Caco-2 (cell line): ENCODE measurements at regions not wholly inside any gene's neighbourhood (a gene's known extent, or its start where the extent isn't known, plus 50 kb on each side); places are given as distances from the start of the nearest gene placed in this dataset.

Experiments
- BruUV-seq: library from RNA; stranded (reverse); fragments of 400-500 nt; replicated peaks from 2 replicates; lab custom pipeline; 2021; lab: Mats Ljungman, UMichigan
- CTCF ChIA-PET: fragments of 300-600 bp; sonication (Branson Sonifier 250); formaldehyde crosslinking; loops from one replicate; lab custom pipeline; 2022; ENCODE audit warnings: antibody characterized with exemption; lab: Charles Lee
- POLR2A ChIA-PET: fragments of 300-600 bp; sonication (Branson Sonifier 250); formaldehyde crosslinking; loops from one replicate; lab custom pipeline; 2022; ENCODE audit warnings: antibody characterized with exemption; lab: Charles Lee
- DNase-seq, 2 experiments: peaks; one replicate each; pipeline versions ENCODE4 v3.0.0 to v3.0.0-alpha.2; 2020 to 2022
- H3K27me3 ChIP-seq: replicated peaks from 2 replicates; pipeline ENCODE4 v1.6.0; 2011; ENCODE audit warnings: low read length; ENCODE audit not compliant: control insufficient read depth, insufficient read depth
- H3K36me3 ChIP-seq: 2 replicates; pipeline ENCODE4 v1.5.1; 2011; ENCODE audit warnings: low read length; ENCODE audit not compliant: control insufficient read depth, insufficient read depth
- H3K4me1 ChIP-seq: fragments of 250-450 bp; sonication (Bioruptor Pico); 2 replicates; pipeline ENCODE4 v1.5.1; 2020; ENCODE audit warnings: mild to moderate bottlenecking
- H3K4me3 ChIP-seq: 2 replicates; pipeline ENCODE4 v1.5.1; 2011; ENCODE audit warnings: low read depth, mild to moderate bottlenecking, control low read depth, low read length
- H3K9me3 ChIP-seq: fragments of 250-450 bp; sonication (Bioruptor Pico); 2 replicates; pipeline ENCODE4 v1.5.1; 2020; ENCODE audit warnings: mild to moderate bottlenecking, moderate library complexity
- H3K27ac Mint-ChIP-seq: one replicate; pipeline ENCODE4 v1.8.0; 2022; ENCODE audit warnings: mixed read lengths; ENCODE audit not compliant: unreplicated experiment
- H3K27me3 Mint-ChIP-seq: one replicate; pipeline ENCODE4 v1.8.0; 2022; ENCODE audit warnings: mixed read lengths; ENCODE audit not compliant: insufficient read depth, unreplicated experiment
- H3K36me3 Mint-ChIP-seq: one replicate; pipeline ENCODE4 v1.8.0; 2022; ENCODE audit warnings: mild to moderate bottlenecking, mixed read lengths; ENCODE audit not compliant: insufficient read depth, unreplicated experiment
- H3K4me1 Mint-ChIP-seq: one replicate; pipeline ENCODE4 v1.8.0; 2022; ENCODE audit warnings: low read depth, mixed read lengths; ENCODE audit not compliant: unreplicated experiment
- H3K4me3 Mint-ChIP-seq: one replicate; pipeline ENCODE4 v1.8.0; 2022; ENCODE audit warnings: mild to moderate bottlenecking, moderate library complexity, mixed read lengths; ENCODE audit not compliant: unreplicated experiment
- H3K9me3 Mint-ChIP-seq: one replicate; pipeline ENCODE4 v1.8.0; 2022; ENCODE audit warnings: mixed read lengths; ENCODE audit not compliant: unreplicated experiment
- intact Hi-C: fragments of 100-400 bp; cut with micrococcal nuclease; formaldehyde crosslinking; loops from one replicate; pipeline ENCODE4 v1.10.0; 2022; ENCODE audit not compliant: unreplicated experiment
- TF ChIP-seq, protein P1 (sequence below), 2 experiments: fragments of 200-600 bp in 1 of 2; IDR thresholded peaks; 1 replicate in 1 of 2; 2 replicates in 1 of 2; pipeline versions ENCODE4 v1.5.1 to v1.8.0; 2011 to 2022; ENCODE audit warnings: antibody characterized with exemption in 1 of 2, control low read depth in 1 of 2, inconsistent platforms in 1 of 2, low read depth in 1 of 2, low read length in 1 of 2, mild to moderate bottlenecking in 1 of 2, moderate library complexity in 1 of 2; ENCODE audit not compliant: insufficient read depth in 1 of 2, severe bottlenecking in 1 of 2, unreplicated experiment in 1 of 2

DNA sequence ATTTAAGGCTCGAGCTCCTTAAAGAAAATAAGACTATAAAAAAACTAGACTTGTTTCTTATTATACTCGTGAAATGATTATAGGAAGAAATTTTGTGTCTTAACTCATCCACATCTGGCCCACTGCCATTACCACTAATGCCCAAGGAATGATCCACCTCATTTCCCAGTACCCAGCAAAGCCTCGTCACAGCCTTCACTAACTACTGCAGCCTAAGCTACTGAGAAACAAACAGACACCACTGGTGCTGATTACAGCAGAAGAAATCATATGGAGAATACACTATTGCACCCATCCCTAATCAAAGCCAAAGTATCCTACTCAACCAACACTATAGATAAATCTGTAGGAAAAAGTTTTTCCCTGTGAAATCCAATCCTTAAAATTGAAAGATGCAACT lies 205.3 kb upstream of the NAV3 start:
- TF ChIP-seq, protein P1, sequence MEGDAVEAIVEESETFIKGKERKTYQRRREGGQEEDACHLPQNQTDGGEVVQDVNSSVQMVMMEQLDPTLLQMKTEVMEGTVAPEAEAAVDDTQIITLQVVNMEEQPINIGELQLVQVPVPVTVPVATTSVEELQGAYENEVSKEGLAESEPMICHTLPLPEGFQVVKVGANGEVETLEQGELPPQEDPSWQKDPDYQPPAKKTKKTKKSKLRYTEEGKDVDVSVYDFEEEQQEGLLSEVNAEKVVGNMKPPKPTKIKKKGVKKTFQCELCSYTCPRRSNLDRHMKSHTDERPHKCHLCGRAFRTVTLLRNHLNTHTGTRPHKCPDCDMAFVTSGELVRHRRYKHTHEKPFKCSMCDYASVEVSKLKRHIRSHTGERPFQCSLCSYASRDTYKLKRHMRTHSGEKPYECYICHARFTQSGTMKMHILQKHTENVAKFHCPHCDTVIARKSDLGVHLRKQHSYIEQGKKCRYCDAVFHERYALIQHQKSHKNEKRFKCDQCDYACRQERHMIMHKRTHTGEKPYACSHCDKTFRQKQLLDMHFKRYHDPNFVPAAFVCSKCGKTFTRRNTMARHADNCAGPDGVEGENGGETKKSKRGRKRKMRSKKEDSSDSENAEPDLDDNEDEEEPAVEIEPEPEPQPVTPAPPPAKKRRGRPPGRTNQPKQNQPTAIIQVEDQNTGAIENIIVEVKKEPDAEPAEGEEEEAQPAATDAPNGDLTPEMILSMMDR (IDR thresholded peaks at IDR 0.05; ENCODE audit: insufficient read depth in 1 of 2, low read depth in 1 of 2, low read length in 1 of 2, severe bottlenecking in 1 of 2, unreplicated experiment in 1 of 2): no peak
- no peaks in the 10 kb centered on the region for H3K27me3 ChIP-seq
- H3K4me1 ChIP-seq: no peaks in the 10 kb centered on the region
- POLR2A ChIA-PET: no interaction called here
- DNase-seq: no peak
- no peak overlapping the region for H3K27ac Mint-ChIP-seq
- H3K27me3 Mint-ChIP-seq: no peaks in the 10 kb centered on the region
- H3K36me3 Mint-ChIP-seq: no peaks in the 10 kb centered on the region
- no TSS peak for BruUV-seq
- H3K36me3 ChIP-seq: no peaks in the 10 kb centered on the region
- no peak overlapping the region for H3K4me3 Mint-ChIP-seq
- H3K9me3 Mint-ChIP-seq: no peaks in the 10 kb centered on the region
- no peaks in the 10 kb centered on the region for H3K9me3 ChIP-seq
- CTCF ChIA-PET: no interaction called here
- intact Hi-C loops: no loop called here
- no peaks in the 10 kb centered on the region for H3K4me1 Mint-ChIP-seq
- H3K4me3 ChIP-seq: no peak overlapping the region

DNA sequence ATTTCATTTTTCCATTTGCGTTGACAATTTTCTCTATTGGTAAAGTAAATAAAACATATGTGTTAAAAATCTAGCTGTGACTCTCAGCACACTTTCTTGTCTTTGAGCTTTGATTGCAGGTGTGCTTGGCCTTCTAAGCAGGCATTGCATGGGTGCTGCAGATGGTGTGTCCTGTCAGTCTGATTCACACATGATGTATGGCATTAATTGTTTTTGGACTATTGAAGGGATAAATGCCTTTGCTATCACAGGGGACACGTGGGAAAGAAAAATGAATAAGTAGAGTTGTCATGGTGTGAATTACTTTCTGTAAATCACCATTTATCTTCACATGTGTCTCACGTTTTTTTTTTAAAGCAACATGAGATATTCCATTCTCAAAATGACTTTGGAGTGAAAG lies 211.3 kb upstream of the NAV3 start:
- H3K9me3 ChIP-seq: no peaks in the 10 kb centered on the region; the same call in 1 of the 2 replicates
- no peaks in the 10 kb centered on the region for H3K27me3 ChIP-seq
- BruUV-seq: no TSS peak
- H3K36me3 Mint-ChIP-seq: no peaks in the 10 kb centered on the region
- TF ChIP-seq, protein P1 (IDR thresholded peaks at IDR 0.05; ENCODE audit: insufficient read depth in 1 of 2, low read depth in 1 of 2, low read length in 1 of 2, severe bottlenecking in 1 of 2, unreplicated experiment in 1 of 2): no peak
- H3K4me3 Mint-ChIP-seq: no peak overlapping the region
- no peak overlapping the region for H3K27ac Mint-ChIP-seq
- no peaks in the 10 kb centered on the region for H3K4me1 ChIP-seq
- ChIA-PET CTCF (no interaction called here), POLR2A (no interaction called here)
- no peaks in the 10 kb centered on the region for H3K4me1 Mint-ChIP-seq
- H3K36me3 ChIP-seq: no peaks in the 10 kb centered on the region
- H3K9me3 Mint-ChIP-seq: no peaks in the 10 kb centered on the region
- no peaks in the 10 kb centered on the region for H3K27me3 Mint-ChIP-seq
- H3K4me3 ChIP-seq: no peak overlapping the region
- intact Hi-C loops: no loop called here
- DNase-seq: no peak

DNA sequence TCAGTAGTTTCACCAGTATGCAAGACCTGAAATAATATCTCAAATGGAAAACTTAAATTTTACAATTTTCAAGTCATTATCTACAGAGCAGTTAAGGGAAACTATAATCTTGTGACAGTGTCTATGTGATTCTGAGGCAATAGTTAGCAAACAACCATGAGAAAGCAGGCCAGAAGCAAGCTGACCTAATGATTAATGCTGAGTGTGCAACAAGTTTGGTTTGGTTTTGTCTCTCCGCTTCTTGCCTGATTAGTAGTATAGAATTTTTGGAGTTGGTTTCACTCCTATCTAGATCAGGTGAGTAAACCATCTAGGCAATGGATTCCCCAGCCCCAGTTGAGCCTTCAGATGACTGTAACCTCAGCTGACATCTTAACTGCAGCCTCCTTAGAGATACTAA lies 212.9 kb upstream of the NAV3 start:
- Histone ChIP-seq H3K9me3 (no peaks in the 10 kb centered on the region; the same call in 1 of the 2 replicates), H3K27me3 (no peaks in the 10 kb centered on the region), H3K36me3 (no peaks in the 10 kb centered on the region), H3K4me3 (no peak overlapping the region), H3K4me1 (no peaks in the 10 kb centered on the region)
- TF ChIP-seq, protein P1 (IDR thresholded peaks at IDR 0.05; ENCODE audit: insufficient read depth in 1 of 2, low read depth in 1 of 2, low read length in 1 of 2, severe bottlenecking in 1 of 2, unreplicated experiment in 1 of 2): no peak
- intact Hi-C loops: no loop called here
- Mint-ChIP-seq H3K9me3 (no peaks in the 10 kb centered on the region), H3K27ac (no peak overlapping the region), H3K27me3 (no peaks in the 10 kb centered on the region), H3K4me1 (no peaks in the 10 kb centered on the region), H3K36me3 (no peaks in the 10 kb centered on the region), H3K4me3 (no peak overlapping the region)
- no TSS peak for BruUV-seq
- POLR2A ChIA-PET: no interaction called here
- CTCF ChIA-PET: no interaction called here
- no peak for DNase-seq
